HS-27A (cell line): ENCODE measurements at regions not wholly inside any gene's neighbourhood (a gene's known extent, or its start where the extent isn't known, plus 50 kb on each side); places are given as distances from the start of the nearest gene placed in this dataset.
A peak's percentile ranks its signal among the peaks of the same experiment; 100 is the strongest.

Experiments
- DNase-seq: peaks from one replicate; pipeline ENCODE4 v3.0.0-alpha.2; 2012; ENCODE audit warnings: low read depth, missing footprints

GRCh38 chr2:57884281-57884680, 162.3 kb upstream of the VRK2 start:
- DNase-seq, result no peak

DNA sequence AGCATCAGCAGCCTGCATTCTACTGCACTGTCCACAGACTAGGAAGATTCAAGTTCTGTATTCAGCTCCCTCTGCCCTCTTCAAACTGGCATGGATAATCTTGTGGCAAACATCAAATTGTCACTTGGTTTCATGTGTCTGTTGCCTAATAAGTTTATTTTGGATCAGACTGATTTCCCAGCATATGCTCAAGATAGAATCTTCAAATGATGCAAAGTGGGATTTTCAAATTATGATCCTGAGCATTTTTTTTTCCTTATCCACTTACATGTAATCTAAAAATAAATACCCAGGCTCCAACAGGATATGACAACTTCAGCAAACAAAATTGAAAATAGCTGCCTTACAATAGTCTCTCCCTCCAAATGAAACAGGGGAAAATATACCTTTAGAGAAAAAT, 160.9 kb upstream of the VRK2 start:
- DNase-seq, result no peak

DNA sequence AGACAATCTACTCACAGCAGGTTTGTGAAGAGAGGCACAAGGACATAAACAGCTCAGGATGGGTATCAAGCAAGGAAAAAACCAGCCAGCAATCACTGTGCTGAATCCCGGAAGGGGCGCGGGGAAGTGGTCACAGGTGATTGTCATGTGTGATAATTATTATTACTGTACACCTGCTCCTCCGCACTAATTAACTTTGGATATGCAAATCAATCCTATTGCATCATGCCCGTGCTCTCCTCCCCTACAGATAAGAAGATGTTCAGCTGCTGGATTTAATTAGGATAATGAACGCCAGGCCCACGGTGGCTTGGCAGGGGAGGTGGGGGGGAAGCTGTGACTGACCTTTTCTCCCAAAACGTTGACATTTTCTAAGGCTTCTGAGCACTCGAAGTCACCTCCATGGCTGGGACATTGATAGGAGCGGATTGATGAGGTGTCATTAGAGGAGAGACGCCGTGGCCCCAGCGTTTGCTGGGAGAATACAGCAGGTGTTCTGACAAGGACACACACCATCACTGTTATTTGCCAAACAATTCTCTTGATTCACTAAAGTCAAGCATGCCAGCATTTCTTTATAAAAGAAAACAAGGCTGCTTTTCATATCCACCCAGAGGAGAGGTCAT, 160.3 kb upstream of the VRK2 start:
- DNase-seq, result no peak

DNA sequence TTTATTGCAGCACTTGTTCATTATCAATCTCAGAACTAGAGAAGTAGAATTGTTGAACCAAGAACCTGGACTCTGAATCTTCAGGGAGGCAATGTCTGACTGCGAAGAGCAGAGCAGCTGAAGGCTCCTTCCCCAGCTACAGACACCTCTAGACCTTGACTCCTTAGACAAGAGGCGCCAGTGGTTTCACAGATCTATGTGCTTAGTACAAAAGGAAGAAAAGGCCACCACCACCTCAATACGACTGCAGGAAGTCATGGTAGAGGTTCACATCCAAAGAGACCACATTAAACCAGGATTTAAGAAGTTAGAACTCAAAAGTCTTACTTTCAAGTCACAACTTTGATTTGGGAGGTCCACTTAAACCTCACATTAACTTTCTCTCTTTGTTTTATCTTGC, 158.1 kb upstream of the VRK2 start:
- DNase-seq, result no peak

GRCh38 chr2:57890464-57890863, 156.1 kb upstream of the VRK2 start:
- DNase-seq, result no peak

DNA sequence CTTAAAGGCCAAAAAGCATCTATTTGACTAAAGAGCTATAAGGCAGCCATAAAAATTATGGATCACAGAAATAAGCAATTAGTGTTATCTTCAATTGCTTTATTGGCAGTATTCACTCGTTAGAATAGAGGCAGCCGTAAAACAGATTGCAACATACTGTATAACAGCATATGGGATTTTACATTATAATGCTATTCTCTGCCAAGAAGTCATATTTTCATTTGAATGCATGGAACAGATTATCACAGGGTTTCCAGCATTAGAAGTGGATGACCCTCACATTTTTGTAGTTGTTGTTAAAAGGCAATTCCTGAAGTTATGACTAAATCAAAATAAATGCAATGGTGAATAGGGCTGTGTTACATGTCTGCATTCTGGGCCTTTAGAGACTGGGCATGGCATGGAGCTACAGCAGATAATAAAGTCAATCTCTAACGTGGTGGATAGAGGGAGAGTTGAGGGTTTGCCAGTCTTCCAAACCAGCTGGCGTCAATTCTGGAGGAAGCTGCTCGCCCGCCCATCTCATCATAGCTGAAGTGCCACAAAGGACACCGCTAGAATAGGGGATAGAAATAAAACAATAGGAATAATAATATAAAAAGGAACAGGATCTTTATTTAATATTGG, 155.4 kb upstream of the VRK2 start:
- DNase-seq, result no peak

DNA sequence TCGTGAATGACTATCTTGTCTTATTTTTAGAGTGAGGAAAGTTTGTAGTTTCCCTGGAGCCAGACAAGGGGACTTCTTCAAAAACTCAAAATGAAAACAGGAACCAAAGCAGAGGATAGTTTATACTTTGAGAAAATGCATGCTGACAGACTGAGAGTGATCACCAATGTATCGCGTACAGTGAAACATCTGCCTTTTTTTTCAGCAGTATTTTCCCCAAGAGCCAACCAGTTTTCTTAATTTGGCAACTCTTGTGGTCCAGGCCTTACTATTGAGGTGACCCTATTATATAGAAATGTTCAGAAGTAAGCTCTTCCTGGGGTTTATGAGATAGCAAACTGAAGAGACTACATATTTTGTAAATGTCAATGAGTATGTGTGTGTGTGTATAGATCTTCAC, 153.7 kb upstream of the VRK2 start:
- no peak for DNase-seq

DNA sequence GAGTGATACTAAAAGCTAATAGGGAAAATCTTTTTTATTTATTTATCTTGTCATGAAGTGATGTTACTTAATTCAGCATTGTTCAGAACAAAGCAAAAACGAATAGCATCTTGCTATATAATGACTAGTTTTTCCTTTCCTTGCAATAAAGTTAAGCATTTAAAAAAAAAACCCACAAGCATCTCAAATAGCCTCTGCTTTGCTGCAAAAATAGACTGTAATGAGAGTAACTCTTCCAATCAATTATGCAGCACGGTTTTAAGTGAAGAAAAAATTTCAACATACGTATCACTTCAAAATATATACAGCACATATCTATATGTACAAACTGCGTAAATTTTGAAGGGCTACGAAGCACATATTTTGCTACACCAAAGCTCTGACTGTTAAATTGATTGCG, 153.3 kb upstream of the VRK2 start:
- no peak for DNase-seq

DNA sequence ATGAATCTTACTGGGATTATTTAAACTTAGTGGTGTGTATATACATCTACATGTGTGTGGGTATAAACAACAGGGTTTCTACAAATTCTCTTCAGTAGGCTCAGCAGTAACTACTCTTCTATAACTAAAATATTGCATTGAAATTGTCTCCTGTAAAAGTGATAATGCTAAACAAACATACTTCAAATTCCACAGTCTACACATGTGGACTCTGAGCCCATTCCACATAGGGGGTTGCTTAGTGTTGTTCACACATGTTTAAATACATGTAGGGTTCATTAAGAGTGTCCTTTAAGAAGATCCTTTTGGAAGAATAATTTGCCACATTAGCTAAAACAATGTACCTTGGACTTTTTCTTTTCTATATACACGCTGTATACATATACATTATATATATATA, 152.8 kb upstream of the VRK2 start:
- DNase-seq, result no peak

GRCh38 chr2:57894381-57894780, 152.2 kb upstream of the VRK2 start:
- DNase-seq, result no peak

GRCh38 chr2:57897920-57898319, 148.7 kb upstream of the VRK2 start:
- DNase-seq, result no peak

- DNase-seq, result no peak
Observed at GRCh38 chr2:57899898-57900297, 146.7 kb upstream of the VRK2 start.

DNA sequence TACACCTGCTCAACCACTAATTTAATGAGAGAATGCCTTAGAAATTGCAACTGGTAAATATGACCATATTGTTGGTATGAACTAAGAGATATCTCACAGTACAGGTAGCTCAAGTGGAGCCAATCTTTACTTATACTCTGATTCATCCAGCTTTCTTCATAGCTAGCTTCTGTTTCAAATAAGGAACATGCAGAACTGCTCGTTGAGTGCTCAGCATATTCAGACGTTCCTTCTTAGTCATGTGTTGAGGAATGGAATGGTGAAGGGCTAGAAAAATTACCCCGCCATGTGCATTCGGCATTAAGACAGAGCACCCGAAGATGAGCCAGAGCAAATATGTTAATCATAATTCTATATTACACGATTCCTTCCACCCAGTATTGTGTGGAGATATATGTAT, 144.0 kb upstream of the VRK2 start:
- DNase-seq, result no peak

DNA sequence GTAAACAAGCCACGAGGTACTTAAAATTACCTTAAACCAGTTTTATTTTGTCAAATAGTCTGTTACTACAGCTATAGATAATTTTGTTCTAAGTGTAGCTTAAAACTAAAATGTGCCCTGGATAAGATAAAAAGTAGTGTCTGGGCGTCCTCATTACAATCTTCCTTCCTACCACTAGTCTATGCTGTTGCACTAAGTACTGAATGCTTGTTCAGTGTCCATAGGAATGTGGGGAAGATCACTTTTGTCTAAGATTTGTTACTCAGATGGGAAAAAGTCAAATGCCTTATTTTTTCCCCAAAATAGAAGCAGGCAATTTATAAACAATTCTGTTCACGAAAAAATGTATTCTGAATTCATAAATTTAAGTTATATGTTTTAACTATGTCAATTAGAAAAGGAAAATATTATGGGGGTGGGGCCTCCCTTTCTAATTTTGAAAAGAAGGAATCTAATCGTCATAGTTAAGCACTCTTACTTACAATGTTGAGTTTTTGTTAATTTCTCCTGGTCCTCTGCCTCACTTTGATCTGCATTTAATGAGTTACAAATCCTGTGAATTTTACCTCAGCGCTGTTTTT, 140.4 kb upstream of the VRK2 start:
- no peak for DNase-seq

DNA sequence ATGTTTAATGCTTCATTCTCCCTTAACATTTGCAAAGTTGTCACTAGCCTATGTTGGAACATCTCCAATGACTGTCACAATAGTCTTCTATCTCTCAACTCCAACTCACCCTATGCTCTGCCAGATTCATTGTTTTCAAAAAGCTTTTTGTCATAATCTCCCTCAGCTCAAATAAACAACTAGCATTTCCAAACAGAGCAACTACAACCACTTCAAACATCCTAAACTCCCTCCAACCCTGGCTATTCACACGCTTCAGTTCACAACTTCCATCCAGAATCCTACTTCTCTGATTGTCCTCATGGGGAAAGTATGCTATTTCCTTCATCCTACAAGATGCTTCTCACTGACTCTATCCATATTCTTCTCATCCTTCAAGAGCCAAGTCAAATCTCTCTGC, 139.2 kb upstream of the VRK2 start:
- DNase-seq, result no peak

- DNase-seq, result no peak
Observed at GRCh38 chr2:57908736-57909161, 137.9 kb upstream of the VRK2 start.

DNA sequence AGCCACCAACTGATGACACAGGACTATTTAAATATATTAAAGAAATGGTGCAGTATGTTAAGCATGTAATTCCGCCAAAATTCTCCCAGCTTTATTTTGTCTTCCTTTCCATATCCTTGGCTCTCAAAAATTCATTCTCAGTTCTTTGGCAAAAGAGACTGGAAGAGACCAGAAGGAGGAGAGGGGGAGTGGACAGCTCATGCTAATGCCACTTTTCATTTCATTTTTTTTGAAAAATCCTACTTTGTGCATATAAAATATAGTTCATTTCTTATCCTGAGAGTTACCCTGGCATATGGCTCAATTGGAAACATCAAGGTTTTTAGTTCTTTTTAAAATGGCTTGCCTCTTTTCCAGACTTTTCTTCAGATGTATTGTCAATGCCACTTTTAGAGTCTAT, 128.5 kb upstream of the VRK2 start:
- DNase-seq, result no peak

GRCh38 chr2:57920342-57920939, 126.2 kb upstream of the VRK2 start:
- no peak for DNase-seq

- no peak for DNase-seq
Observed at GRCh38 chr2:57934659-57935058, 111.9 kb upstream of the VRK2 start.

GRCh38 chr2:57936216-57936615, 110.4 kb upstream of the VRK2 start:
- no peak for DNase-seq

- DNase-seq, result no peak
Observed at GRCh38 chr2:57937456-57937855, 109.2 kb upstream of the VRK2 start.

GRCh38 chr2:57941816-57942215, 104.8 kb upstream of the VRK2 start:
- DNase-seq, result no peak

GRCh38 chr2:57943315-57943714, 103.3 kb upstream of the VRK2 start:
- peak; percentile 26 for DNase-seq

- no peak for DNase-seq
Observed at GRCh38 chr2:57947398-57947797, 99.2 kb upstream of the VRK2 start.
